Uterus (tissue), 2 donors: ENCODE measurements at regions not wholly inside any gene's neighbourhood (a gene's known extent, or its start where the extent isn't known, plus 50 kb on each side); places are given as distances from the start of the nearest gene placed in this dataset.

Experiments used
- POLR2A ChIP-seq, 2 donors: fragments of 450-650 bp; IDR thresholded peaks; one replicate each; pipeline ENCODE4 v1.6.1; 2016; ENCODE audit warnings: antibody characterized with exemption in 2 of 2, mild to moderate bottlenecking in 1 of 2, moderate library complexity in 1 of 2
- TF ChIP-seq, protein P1 (sequence below), 4 experiments: fragments of 200-600 bp in 2 of 4; fragments of 450-650 bp in 2 of 4; sonication (generic) in 2 of 4; IDR thresholded peaks; one replicate each; pipeline ENCODE4 v1.5.1; 2016 to 2019; ENCODE audit warnings: antibody characterized with exemption in 4 of 4, mild to moderate bottlenecking in 2 of 4, moderate library complexity in 1 of 4

DNA sequence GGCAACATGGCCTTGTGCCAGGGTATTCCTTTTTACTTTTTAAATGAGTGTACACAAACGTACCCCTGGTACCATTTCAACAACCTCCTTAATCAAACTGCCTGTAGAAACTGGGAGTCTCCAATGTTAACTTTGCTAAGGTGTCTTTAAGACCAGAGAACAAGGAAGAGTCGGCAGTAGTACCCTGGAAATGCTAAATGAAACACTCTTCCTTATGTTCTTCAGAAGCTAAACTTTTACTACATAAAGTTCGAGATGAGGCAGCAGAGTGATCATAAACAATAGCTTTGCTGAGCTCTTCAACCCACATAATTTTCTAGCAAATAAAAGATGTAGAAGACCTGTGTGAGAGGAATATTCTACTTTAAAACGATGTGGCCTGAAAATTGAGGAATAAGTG, 297.7 kb upstream of the NRIP1 start:
- TF ChIP-seq POLR2A (IDR thresholded peaks at IDR 0.05), result no peak
- TF ChIP-seq, protein P1, sequence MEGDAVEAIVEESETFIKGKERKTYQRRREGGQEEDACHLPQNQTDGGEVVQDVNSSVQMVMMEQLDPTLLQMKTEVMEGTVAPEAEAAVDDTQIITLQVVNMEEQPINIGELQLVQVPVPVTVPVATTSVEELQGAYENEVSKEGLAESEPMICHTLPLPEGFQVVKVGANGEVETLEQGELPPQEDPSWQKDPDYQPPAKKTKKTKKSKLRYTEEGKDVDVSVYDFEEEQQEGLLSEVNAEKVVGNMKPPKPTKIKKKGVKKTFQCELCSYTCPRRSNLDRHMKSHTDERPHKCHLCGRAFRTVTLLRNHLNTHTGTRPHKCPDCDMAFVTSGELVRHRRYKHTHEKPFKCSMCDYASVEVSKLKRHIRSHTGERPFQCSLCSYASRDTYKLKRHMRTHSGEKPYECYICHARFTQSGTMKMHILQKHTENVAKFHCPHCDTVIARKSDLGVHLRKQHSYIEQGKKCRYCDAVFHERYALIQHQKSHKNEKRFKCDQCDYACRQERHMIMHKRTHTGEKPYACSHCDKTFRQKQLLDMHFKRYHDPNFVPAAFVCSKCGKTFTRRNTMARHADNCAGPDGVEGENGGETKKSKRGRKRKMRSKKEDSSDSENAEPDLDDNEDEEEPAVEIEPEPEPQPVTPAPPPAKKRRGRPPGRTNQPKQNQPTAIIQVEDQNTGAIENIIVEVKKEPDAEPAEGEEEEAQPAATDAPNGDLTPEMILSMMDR (IDR thresholded peaks at IDR 0.05), result no peak
